ENCODE measurements at regions not wholly inside any gene's neighbourhood (a gene's known extent, or its start where the extent isn't known, plus 50 kb on each side); places are given as distances from the start of the nearest gene placed in this dataset.

DNA sequence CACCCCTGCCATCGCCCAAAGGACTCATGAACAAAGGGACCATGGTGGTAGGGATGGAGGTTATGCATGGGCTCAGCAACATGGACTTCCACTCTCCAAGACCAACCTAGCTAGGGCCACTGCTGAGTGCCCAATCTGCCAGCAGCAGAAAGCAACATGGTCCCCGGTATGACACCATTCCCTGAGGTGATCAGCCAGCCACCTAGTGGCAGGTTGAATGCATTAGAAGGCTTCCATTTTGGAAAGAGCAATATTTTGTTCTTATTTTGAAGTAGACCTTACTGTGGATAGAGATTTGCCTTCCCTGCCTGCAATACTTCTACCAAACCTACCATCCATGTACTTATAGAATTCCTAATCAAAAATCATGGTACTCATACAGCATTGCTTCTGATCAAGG lies 99.8 kb downstream of the METTL4 start:
- TF ChIP-seq ZNF274 (IDR thresholded peaks at IDR 0.05; ENCODE audit: low read depth, low read length) (no peak), YY1 (IDR thresholded peaks at IDR 0.05; ENCODE audit: insufficient read depth, insufficient read length) (no peak), SUZ12 (IDR thresholded peaks at IDR 0.05; ENCODE audit: extremely low read depth, insufficient read depth, insufficient read length) (no peak)

Measured in NT2/D1 (cell line).